ENCODE measurements at regions not wholly inside any gene's neighbourhood (a gene's known extent, or its start where the extent isn't known, plus 50 kb on each side); places are given as distances from the start of the nearest gene placed in this dataset.

DNA sequence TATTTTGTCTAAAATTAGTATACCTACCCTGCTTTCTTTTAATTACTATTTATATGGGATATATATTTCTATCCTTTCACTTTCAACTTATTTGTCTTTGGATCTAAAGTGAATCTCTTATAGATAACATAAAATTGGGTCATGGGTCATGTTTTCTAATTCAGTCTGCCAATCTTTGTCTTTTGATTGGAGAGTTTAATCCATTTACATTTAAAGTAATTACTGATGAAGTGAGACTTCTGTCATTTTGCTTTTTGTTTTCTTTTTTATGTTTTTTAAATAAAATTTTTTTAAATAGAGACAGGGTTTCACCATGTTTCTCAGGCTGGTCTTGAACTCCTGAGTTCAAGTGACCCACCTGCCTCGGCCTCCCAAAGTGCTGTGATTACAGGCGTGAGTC is 50.5 kb upstream of the PRDM1 start:
- peaks cover 26% of the 10 kb centered on the region for H3K4me1 Mint-ChIP-seq (ENCODE audit: low read depth)
- no peak overlapping the region for H3K4me3 Mint-ChIP-seq
- peaks cover 6% of the 10 kb centered on the region for H3K27me3 Mint-ChIP-seq (ENCODE audit: low read depth)

DNA sequence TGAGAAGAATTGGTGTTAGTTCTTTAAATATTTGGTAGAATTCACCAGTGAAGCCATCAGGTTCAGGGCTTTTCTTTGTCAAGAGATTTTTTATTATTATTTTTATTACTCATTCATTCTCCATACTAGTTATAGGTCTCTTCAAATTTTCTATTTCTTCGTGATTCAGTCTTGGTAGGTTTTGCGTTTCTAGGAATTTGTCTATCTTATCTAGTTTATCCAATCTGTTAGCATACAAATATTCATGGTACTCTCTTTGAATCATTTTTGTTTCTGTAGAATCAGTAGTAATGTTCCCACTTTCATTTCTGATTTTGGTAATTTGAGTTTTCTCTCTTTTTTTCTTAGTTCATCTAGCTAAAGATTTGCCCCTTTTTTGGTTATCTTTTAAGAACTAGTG is 52.3 kb upstream of the PRDM1 start:
- no peak for ATAC-seq (replicated peaks in 1 of 2)
- H3K9me3 Mint-ChIP-seq: peaks cover 5 to 11% of the 10 kb centered on the region in 2 donors

More for the DNA sequence above, 50.5 kb upstream of the PRDM1 start:
- no peak overlapping the region for H3K27ac Mint-ChIP-seq
- H3K9me3 Mint-ChIP-seq: peaks cover 5 to 11% of the 10 kb centered on the region in 2 donors
- no peak for DNase-seq
- ATAC-seq (replicated peaks in 1 of 2): no peak
- peaks cover 11 to 17% of the 10 kb centered on the region in 2 donors for H3K36me3 Mint-ChIP-seq (ENCODE audit: insufficient read depth in 2 of 2)

DNA sequence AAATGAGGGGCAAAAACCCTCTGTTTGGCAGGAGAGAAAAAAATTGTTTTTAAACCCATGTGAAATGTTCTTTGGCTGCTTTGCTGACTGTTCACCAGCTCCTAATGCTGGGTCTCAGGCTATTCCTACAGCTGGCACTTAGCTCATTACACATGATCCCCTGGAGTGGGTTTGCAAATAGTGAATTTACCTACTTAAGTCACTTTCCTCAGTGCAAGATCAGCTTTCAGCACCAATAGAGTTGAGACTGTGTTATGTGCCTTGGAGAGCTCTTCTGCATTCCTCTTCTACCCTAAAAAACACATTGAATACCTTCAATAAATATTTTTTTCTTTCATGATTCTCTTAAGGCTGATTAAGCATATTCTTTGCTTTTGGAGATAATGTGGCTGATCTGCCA is 58.4 kb upstream of the PRDM1 start:
- Mint-ChIP-seq H3K36me3 (ENCODE audit: insufficient read depth in 2 of 2) (no peaks in the 10 kb centered on the region), H3K4me1 (ENCODE audit: low read depth) (peaks cover 32% of the 10 kb centered on the region), H3K27me3 (ENCODE audit: low read depth) (peaks cover 42% of the 10 kb centered on the region), H3K4me3 (no peak overlapping the region), H3K9me3 (no peaks in the 10 kb centered on the region), H3K27ac (no peak overlapping the region)
- DNase-seq: no peak
- no peak for ATAC-seq (replicated peaks in 1 of 2)

More for the DNA sequence above, 52.3 kb upstream of the PRDM1 start:
- H3K36me3 Mint-ChIP-seq (ENCODE audit: insufficient read depth in 2 of 2): peaks cover 11 to 17% of the 10 kb centered on the region in 2 donors
- no peak overlapping the region for H3K4me3 Mint-ChIP-seq
- peaks cover 26% of the 10 kb centered on the region for H3K4me1 Mint-ChIP-seq (ENCODE audit: low read depth)
- DNase-seq: no peak
- H3K27ac Mint-ChIP-seq: peak overlapping the region; percentile 29
- peaks cover 11% of the 10 kb centered on the region for H3K27me3 Mint-ChIP-seq (ENCODE audit: low read depth)

DNA sequence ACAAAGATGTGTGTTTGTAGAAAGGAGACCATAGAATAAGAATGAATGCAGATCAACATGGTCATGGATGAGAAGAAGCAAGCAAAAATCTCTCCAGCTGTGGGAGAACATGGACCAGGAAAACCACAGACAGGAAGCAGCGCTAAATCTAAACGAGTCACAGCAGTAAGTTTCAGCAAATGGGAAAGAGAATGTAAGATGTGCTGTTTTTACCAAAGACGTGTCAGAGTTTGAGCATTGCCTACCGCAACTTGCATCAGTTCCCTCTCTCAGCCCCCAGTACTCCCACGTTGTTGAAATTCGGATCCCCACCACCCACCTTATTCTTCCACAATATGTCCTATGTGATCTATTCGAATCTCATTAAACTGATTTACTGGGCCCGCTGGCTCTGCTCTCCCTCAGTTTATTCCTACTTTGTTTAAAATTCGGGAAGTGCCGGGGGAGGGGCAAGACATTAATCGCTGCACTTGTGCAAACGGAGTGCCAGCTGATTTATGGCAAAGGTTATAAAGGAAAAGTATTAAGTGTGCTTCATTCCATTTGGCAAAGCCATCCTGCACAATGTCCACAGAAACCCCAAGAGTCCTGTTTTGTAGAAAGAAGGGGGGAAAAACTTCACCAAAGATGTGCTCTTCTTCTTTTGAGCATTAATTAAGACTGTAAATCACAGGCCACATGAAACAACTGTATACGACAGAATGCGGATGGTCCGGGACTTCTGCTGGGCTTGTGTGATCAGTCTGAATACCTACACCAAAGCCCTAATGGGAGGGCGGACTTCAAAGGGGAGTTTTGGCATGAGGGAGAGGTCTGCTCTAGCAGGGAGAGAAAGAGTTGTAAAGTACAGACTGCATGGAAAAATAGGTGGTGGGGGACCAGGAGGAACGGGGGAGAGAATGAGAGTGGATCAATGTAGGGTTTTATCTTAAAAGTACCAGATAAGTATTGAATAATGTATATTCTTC is 59.1 kb upstream of the PRDM1 start:
- Mint-ChIP-seq H3K27ac (no peak overlapping the region), H3K4me3 (peak overlapping the region in 1 of 2 donors; percentile 68), H3K27me3 (ENCODE audit: low read depth) (peaks cover 42% of the 10 kb centered on the region), H3K4me1 (ENCODE audit: low read depth) (peaks cover 32% of the 10 kb centered on the region), H3K9me3 (no peaks in the 10 kb centered on the region), H3K36me3 (ENCODE audit: insufficient read depth in 2 of 2) (no peaks in the 10 kb centered on the region)
- DNase-seq (no peak), ATAC-seq (replicated peaks in 1 of 2) (no peak)

DNA sequence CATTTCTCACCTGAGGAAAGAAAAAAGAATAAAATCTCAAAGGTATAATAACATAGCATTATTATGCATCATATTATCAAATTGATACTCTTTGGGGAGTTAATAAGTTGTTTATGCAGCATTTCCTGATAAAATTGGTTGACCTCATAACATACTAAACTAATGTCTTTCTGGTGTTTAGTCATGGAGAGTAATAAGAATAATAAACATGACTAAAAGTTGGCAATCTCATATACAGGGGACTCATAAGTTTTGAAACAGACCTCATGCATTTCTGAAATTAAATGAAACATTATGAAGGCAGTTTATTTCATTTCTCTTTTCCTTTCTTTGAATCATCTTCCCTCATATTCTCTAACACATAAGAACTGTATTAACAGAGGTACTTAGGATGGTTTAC is 60.5 kb upstream of the PRDM1 start:
- H3K27me3 Mint-ChIP-seq (ENCODE audit: low read depth): peaks cover 36% of the 10 kb centered on the region
- no peak overlapping the region for H3K4me3 Mint-ChIP-seq
- H3K36me3 Mint-ChIP-seq (ENCODE audit: insufficient read depth in 2 of 2): no peaks in the 10 kb centered on the region
- no peak overlapping the region for H3K27ac Mint-ChIP-seq
- no peaks in the 10 kb centered on the region for H3K9me3 Mint-ChIP-seq
- no peak for DNase-seq
- peak in 1 of 2 donors; percentile 53 for ATAC-seq (replicated peaks in 1 of 2)
- H3K4me1 Mint-ChIP-seq (ENCODE audit: low read depth): peaks cover 26% of the 10 kb centered on the region

DNA sequence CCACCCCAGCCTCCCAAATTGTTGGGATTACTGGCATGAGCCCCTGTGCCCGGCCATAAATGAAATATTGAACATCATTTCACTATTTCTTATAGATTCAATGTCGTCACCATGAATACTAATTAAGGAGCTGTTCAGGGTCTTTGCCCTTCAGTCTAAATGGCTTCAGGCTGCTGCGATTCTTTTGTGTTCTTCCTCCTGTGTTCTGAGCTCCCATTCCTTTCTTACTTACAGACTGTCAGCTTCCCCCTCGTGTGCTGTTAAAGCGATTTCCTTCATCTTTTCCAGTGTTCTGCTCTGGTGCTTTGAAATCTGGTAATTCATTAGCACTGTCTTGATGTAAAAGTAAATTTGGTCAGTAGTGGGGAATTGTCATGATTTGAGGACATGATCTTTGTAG is 63.3 kb upstream of the PRDM1 start:
- DNase-seq (no peak), ATAC-seq (replicated peaks in 1 of 2) (no peak)
- Mint-ChIP-seq H3K27ac (no peak overlapping the region), H3K36me3 (ENCODE audit: insufficient read depth in 2 of 2) (no peaks in the 10 kb centered on the region), H3K9me3 (no peaks in the 10 kb centered on the region), H3K27me3 (ENCODE audit: low read depth) (peaks cover 21% of the 10 kb centered on the region), H3K4me3 (no peak overlapping the region), H3K4me1 (ENCODE audit: low read depth) (peaks cover 23% of the 10 kb centered on the region)

DNA sequence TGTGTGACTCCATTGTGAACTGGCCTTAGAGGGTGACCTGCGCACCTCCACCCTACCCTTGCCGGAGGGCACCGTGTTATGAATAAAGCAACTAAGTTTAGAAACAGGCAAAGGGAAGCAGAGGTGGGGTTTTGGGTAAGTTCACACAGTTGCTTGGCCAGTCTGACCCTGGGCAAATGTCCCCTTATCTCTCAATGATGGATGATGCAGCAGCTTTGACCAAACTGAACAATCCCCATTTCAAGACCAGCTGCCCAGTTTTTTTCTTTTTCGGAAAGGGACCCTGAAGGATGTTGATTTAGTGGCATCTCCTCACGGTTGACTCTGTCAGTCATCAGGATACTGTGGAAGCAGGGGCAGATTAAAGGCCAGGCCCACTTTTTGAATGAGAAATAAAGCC is 68.7 kb upstream of the PRDM1 start:
- no peak for ATAC-seq (replicated peaks in 1 of 2)
- H3K27me3 Mint-ChIP-seq (ENCODE audit: low read depth): peaks cover 9% of the 10 kb centered on the region

DNA sequence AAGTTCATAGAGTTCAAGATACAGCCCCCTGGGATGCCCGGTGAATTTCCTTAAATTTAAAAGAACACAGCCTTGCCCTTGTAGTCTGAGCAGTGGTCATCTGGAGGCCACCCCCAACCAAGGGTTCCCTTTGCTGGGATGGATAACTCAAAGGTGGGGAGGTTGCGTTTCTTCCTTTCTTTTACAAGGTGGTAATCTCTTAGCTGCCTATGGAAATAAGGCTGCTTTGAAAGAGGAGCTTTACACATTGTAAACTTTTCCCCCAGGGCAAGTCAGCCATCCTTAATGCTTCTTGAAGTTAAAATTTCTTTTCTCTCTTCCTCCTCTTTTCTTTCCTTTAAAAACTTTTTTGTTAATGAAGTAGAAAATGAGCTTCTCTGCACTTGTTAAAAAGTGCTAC is 71.2 kb upstream of the PRDM1 start:
- no peaks in the 10 kb centered on the region for H3K4me1 Mint-ChIP-seq (ENCODE audit: low read depth)
- ATAC-seq (replicated peaks in 1 of 2): no peak
- no peak overlapping the region for H3K4me3 Mint-ChIP-seq
- H3K9me3 Mint-ChIP-seq: no peaks in the 10 kb centered on the region
- DNase-seq: no peak
- H3K27me3 Mint-ChIP-seq (ENCODE audit: low read depth): peaks cover 9% of the 10 kb centered on the region
- no peak overlapping the region for H3K27ac Mint-ChIP-seq
- H3K36me3 Mint-ChIP-seq (ENCODE audit: insufficient read depth in 2 of 2): no peaks in the 10 kb centered on the region

More for the DNA sequence above, 68.7 kb upstream of the PRDM1 start:
- no peak for DNase-seq
- H3K27ac Mint-ChIP-seq: no peak overlapping the region
- H3K4me1 Mint-ChIP-seq (ENCODE audit: low read depth): no peaks in the 10 kb centered on the region
- H3K4me3 Mint-ChIP-seq: no peak overlapping the region
- no peaks in the 10 kb centered on the region for H3K9me3 Mint-ChIP-seq
- no peaks in the 10 kb centered on the region for H3K36me3 Mint-ChIP-seq (ENCODE audit: insufficient read depth in 2 of 2)

DNA sequence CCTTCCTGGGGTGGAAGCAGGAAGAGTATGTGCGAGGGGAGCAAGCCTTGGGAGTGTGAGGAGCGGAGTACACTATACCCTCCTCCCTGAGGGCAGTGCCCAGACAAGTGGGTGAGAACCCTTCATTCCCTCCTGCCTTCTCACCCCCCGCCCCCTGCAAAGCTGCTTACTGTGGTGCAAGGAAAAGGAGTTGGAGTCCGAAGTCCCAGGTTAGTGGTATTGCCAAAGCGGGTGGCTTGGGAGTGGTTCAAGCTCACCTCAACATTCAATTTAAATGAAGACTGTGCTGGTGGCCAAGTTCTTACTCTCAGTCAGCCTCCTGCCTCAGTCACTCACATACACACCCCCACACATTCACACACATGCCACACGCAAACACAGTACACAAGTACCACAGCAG is 74.7 kb upstream of the PRDM1 start:
- ATAC-seq (replicated peaks in 1 of 2) (no peak), DNase-seq (no peak)
- no peaks in the 10 kb centered on the region for H3K9me3 Mint-ChIP-seq
- no peaks in the 10 kb centered on the region for H3K4me1 Mint-ChIP-seq (ENCODE audit: low read depth)
- peaks cover 13% of the 10 kb centered on the region for H3K27me3 Mint-ChIP-seq (ENCODE audit: low read depth)
- H3K4me3 Mint-ChIP-seq: no peak overlapping the region
- H3K27ac Mint-ChIP-seq: no peak overlapping the region
- H3K36me3 Mint-ChIP-seq (ENCODE audit: insufficient read depth in 2 of 2): peaks cover 0 to 2% of the 10 kb centered on the region in 2 donors

DNA sequence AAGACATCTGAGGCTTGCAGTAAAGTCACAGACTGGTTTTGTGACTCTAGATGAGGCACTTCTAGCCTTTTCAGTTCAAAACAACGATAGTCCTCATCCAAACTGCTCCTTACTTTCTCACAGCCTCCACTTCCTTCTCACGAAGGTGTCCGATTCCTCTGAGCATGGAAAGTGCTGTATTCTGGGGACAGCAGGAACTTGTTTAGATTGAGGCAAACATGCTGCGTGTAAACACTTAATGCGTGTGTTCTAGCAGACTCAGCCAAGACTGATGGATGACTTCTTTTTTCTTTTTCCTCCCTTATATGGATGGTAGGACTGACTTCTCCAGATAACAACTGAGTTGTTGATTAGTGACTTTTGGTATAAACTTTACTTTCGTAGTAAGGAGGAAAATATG is 80.2 kb upstream of the PRDM1 start:
- DNase-seq: no peak
- Mint-ChIP-seq H3K4me3 (no peak overlapping the region), H3K9me3 (no peaks in the 10 kb centered on the region), H3K27me3 (ENCODE audit: low read depth) (peaks cover 57% of the 10 kb centered on the region), H3K4me1 (ENCODE audit: low read depth) (no peaks in the 10 kb centered on the region), H3K27ac (no peak overlapping the region), H3K36me3 (ENCODE audit: insufficient read depth in 2 of 2) (peaks cover 0 to 2% of the 10 kb centered on the region in 2 donors)
- ATAC-seq (replicated peaks in 1 of 2): no peak

DNA sequence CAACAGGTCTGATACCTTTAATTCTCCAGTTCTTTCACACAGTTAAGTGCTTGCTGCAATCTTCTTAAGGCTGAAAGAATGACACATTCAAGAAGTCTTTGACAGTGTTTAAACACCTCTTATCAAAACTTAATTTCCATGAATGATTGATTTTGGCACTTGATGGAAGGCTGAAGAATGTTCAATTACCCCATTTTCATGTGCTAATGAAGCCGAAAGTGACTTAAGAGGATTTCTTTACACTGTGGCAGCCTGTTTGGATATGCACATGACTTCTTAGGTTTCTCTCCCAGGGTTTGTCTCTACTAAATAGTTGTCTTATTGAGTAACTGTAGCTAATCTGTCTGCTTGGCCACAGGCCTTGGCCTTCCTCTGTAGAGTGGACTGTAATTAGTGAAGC is 81.1 kb upstream of the PRDM1 start:
- no peak overlapping the region for H3K4me3 Mint-ChIP-seq
- no peak for ATAC-seq (replicated peaks in 1 of 2)

DNA sequence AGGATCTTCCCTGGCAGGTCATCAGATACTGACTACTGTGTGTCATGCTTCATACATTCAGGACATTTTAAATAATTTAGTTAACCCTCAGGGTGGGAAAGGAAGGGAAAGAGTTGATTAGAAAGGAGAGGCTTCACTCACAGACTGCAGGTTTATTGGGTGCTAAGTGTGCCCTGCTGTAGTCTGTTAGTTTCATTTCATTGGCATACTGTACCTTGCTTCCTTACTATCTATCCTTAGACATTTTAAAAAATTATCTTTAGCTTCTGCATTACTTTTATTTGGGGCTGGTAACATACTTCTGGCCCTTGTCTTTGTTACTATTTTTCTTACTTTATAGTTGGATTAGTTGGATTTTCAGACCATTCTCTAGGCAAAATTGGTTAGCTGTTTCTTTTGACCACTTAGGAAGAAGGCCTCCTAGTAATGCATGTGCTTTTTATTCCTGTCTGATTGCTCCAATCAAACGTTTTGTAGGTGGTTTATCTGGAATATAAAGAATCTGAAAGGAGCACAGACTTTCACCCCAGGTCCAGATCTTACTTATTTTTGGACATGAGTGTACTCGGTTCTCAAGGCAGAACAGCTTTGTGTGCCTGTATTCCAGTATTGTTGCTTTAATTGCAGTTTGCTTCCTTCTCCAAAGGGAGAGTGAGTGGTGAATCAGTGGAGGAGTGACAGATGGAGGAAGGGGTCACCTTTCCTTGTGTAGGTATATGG is 82.7 kb upstream of the PRDM1 start:
- Mint-ChIP-seq H3K4me3 (no peak overlapping the region), H3K27ac (no peak overlapping the region), H3K27me3 (ENCODE audit: low read depth) (peaks cover 71% of the 10 kb centered on the region), H3K36me3 (ENCODE audit: insufficient read depth in 2 of 2) (peaks cover 0 to 2% of the 10 kb centered on the region in 2 donors), H3K9me3 (no peaks in the 10 kb centered on the region), H3K4me1 (ENCODE audit: low read depth) (no peaks in the 10 kb centered on the region)
- DNase-seq (no peak), ATAC-seq (replicated peaks in 1 of 2) (no peak)

More for the DNA sequence above, 81.1 kb upstream of the PRDM1 start:
- Mint-ChIP-seq H3K4me1 (ENCODE audit: low read depth) (no peaks in the 10 kb centered on the region), H3K27ac (no peak overlapping the region), H3K27me3 (ENCODE audit: low read depth) (peaks cover 62% of the 10 kb centered on the region), H3K9me3 (no peaks in the 10 kb centered on the region), H3K36me3 (ENCODE audit: insufficient read depth in 2 of 2) (peaks cover 0 to 2% of the 10 kb centered on the region in 2 donors)
- no peak for DNase-seq

DNA sequence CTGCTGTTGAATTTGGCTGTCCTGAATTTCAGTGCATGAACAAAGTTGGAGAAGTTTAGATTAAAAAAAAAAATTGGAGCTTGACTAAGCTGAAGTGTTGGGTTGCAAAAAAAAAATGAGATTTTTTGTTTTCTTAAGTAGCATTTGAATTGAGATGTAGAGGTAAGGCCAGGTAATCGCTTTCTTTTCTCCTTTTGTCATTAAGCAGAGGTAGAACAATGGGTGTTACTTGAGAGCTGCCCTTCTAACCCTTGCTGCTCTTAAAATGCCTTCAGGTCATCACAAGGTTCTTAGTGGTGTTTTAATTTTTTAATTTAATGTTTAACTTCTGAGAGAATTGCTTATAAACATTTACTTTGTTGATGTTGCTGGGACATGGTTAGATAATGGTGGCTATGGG is 84.1 kb upstream of the PRDM1 start:
- ATAC-seq (replicated peaks in 1 of 2) (no peak), DNase-seq (no peak)
- no peaks in the 10 kb centered on the region for H3K9me3 Mint-ChIP-seq
- H3K27ac Mint-ChIP-seq: no peak overlapping the region
- peaks cover 0 to 2% of the 10 kb centered on the region in 2 donors for H3K36me3 Mint-ChIP-seq (ENCODE audit: insufficient read depth in 2 of 2)
- no peaks in the 10 kb centered on the region for H3K4me1 Mint-ChIP-seq (ENCODE audit: low read depth)
- peaks cover 78% of the 10 kb centered on the region for H3K27me3 Mint-ChIP-seq (ENCODE audit: low read depth)
- no peak overlapping the region for H3K4me3 Mint-ChIP-seq

Measured in activated T-cell treated with anti-CD3 and anti-CD28 coated beads, Interleukin-2, amount 50 U/mL, for 72 hours (primary cell).